ENCODE measurements at regions not wholly inside any gene's neighbourhood (a gene's known extent, or its start where the extent isn't known, plus 50 kb on each side); places are given as distances from the start of the nearest gene placed in this dataset.

DNA sequence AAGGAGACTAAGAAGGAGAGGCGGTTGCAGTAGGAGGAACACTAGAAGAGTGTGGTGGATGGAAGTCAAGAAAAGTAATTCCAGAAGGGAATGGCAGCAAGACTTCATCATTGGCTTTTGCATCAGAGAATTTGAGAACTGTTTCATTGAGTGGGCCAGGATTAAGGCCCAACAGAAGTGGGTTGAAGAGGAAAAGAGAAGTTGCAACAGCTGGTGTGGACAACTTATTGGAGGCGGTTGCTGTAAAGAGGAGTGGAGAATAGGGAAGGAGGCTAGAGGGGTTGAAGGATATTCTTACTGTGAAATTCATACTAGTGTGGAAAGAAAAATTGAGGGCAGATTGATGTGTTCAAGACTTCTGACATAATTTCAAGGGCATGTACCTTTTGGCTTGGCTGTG, 168.7 kb upstream of the FN1 start (continued):
- TF ChIP-seq SRF (IDR thresholded peaks at IDR 0.05; ENCODE audit: low read depth, low read length) (no peak), KDM1A (IDR thresholded peaks at IDR 0.05; ENCODE audit: borderline replicate concordance, low read length) (no peak), TBP (IDR thresholded peaks at IDR 0.05; ENCODE audit: low read depth, low read length) (no peak), BRCA1 (IDR thresholded peaks at IDR 0.05; ENCODE audit: low read depth, low read length) (no peak), RFX5 (IDR thresholded peaks at IDR 0.05; ENCODE audit: borderline replicate concordance, low read depth, low read length) (no peak), SUZ12 (IDR thresholded peaks at IDR 0.05; ENCODE audit: low read length) (no peak), CBX5 (IDR thresholded peaks at IDR 0.05; ENCODE audit: low read depth, low read length) (no peak)

Measured in H1 (cell line).